GM12878 (cell line): ENCODE measurements at regions not wholly inside any gene's neighbourhood (a gene's known extent, or its start where the extent isn't known, plus 50 kb on each side); places are given as distances from the start of the nearest gene placed in this dataset.
"Not testable (repeated sequence)": the region's sequence is repeated elsewhere in the genome, so short reads cannot be mapped to it uniquely, and the experiment has no call there.

Experiments
- ATAC-seq: fragments of 200-7000 bp; cut with Tn5 transposase; 3 replicates; pipeline ENCODE4 v1.9.1; 2020; ENCODE audit warnings: mild to moderate bottlenecking, moderate library complexity
- BruUV-seq: library from RNA; stranded (reverse); fragments of 400-500 nt; replicated peaks from 2 replicates; lab custom pipeline; 2021; lab: Mats Ljungman, UMichigan
- CTCF ChIA-PET: fragments of 300-600 bp; sonication (Branson Sonifier 250); formaldehyde crosslinking; extraction: SDS; loops from one replicate; lab custom pipeline; 2021; ENCODE audit warnings: inconsistent platforms; lab: Yijun Ruan, JAX
- POLR2A ChIA-PET: fragments of 350-600 bp; formaldehyde crosslinking; extraction: SDS; loops from one replicate; lab custom pipeline; 2021; ENCODE audit warnings: inconsistent platforms; lab: Charles Lee
- RAD21 ChIA-PET: fragments of 300-600 bp; sonication (Branson Sonifier 250); formaldehyde crosslinking; loops from one replicate; lab custom pipeline; 2023; ENCODE audit warnings: antibody characterized with exemption; ENCODE audit not compliant: unreplicated experiment; lab: Charles Lee
- SMC1A ChIA-PET: fragments of 300-600 bp; sonication (Branson Sonifier 250); formaldehyde crosslinking; loops from one replicate; lab custom pipeline; 2023; ENCODE audit not compliant: unreplicated experiment, uncharacterized antibody; lab: Charles Lee
- DNase-seq: peaks from one replicate; pipeline ENCODE4 v3.0.0-alpha.2; 2011; ENCODE audit warnings: low read depth, low spot score
- FAIRE-seq: peaks from 3 replicates; lab custom pipeline; 2011; peaks lifted over from hg19 to GRCh38; lab: Jason Lieb, UNC
- H2AFZ ChIP-seq: 2 replicates; pipeline ENCODE4 v1.6.0; 2011; ENCODE audit warnings: low read depth, low read length, control low read depth; ENCODE audit not compliant: control insufficient read depth
- H3K27ac ChIP-seq: 2 replicates; pipeline ENCODE4 v1.5.1; 2011; ENCODE audit warnings: control low read depth; ENCODE audit not compliant: control insufficient read depth, insufficient read depth
- H3K27me3 ChIP-seq, 2 experiments: replicated peaks in 1 of 2; 2 replicates each; pipeline versions ENCODE4 v1.6.0 to v1.6.1; 2011; ENCODE audit warnings: low read length in 1 of 2; ENCODE audit not compliant: control insufficient read depth in 2 of 2, insufficient read depth in 2 of 2
- H3K36me3 ChIP-seq, 2 experiments: 2 replicates each; pipeline ENCODE4 v1.5.1; 2011; ENCODE audit warnings: low read length in 1 of 2; ENCODE audit not compliant: control insufficient read depth in 2 of 2, insufficient read depth in 2 of 2
- H3K4me1 ChIP-seq: 2 replicates; pipeline ENCODE4 v1.6.1; 2011; ENCODE audit warnings: mild to moderate bottlenecking, low read length, moderate library complexity, mixed read lengths; ENCODE audit not compliant: control insufficient read depth, insufficient read depth
- H3K4me2 ChIP-seq: 2 replicates; pipeline ENCODE4 v1.6.0; 2011; ENCODE audit warnings: control low read depth; ENCODE audit not compliant: control insufficient read depth, insufficient read depth
- H3K4me3 ChIP-seq: fragments of 200-600 bp; sonication (generic); 2 replicates; pipeline ENCODE4 v1.5.1; 2016
- H3K79me2 ChIP-seq: 2 replicates; pipeline ENCODE4 v1.6.0; 2011; ENCODE audit warnings: low read length; ENCODE audit not compliant: control insufficient read depth, insufficient read depth
- H3K9ac ChIP-seq: 2 replicates; pipeline ENCODE4 v1.8.0; 2011; ENCODE audit warnings: low read length, control low read depth, mixed read lengths; ENCODE audit not compliant: control insufficient read depth, insufficient read depth
- H3K9me3 ChIP-seq: replicated peaks from 3 replicates; pipeline ENCODE4 v1.5.1; 2011; ENCODE audit warnings: mild to moderate bottlenecking, low read length; ENCODE audit not compliant: control insufficient read depth, insufficient read depth
- H4K20me1 ChIP-seq: 2 replicates; pipeline ENCODE4 v1.6.0; 2011; ENCODE audit not compliant: control insufficient read depth, insufficient read depth
- CREM ChIP-seq: IDR thresholded peaks from 2 replicates; pipeline ENCODE4 v1.6.1; 2014; ENCODE audit warnings: antibody characterized with exemption, low read depth
- MYC ChIP-seq: IDR thresholded peaks from 2 replicates; pipeline ENCODE4 v1.6.1; 2011; ENCODE audit warnings: mild to moderate bottlenecking, low read length, moderate library complexity, inconsistent platforms; ENCODE audit not compliant: insufficient read depth, insufficient replicate concordance, insufficient read length, severe bottlenecking
- NKRF ChIP-seq: fragments of 450-650 bp; conservative IDR thresholded peaks from 2 replicates; pipeline ENCODE4 v1.6.1; 2017; ENCODE audit warnings: mild to moderate bottlenecking, moderate library complexity
- RCOR1 ChIP-seq: conservative IDR thresholded peaks from 2 replicates; pipeline ENCODE4 v1.6.1; 2012; ENCODE audit warnings: low read depth, low read length, improper control_type of control experiment
- SPI1 ChIP-seq: IDR thresholded peaks from 2 replicates; pipeline ENCODE4 v1.6.1; 2011; ENCODE audit warnings: low read depth, mild to moderate bottlenecking, low read length, moderate library complexity, borderline replicate concordance; ENCODE audit not compliant: insufficient read depth
- STAT3 ChIP-seq: IDR thresholded peaks from 2 replicates; pipeline ENCODE4 v1.6.1; 2011; ENCODE audit warnings: low read depth, low read length, improper control_type of control experiment
- ZBTB4 ChIP-seq: fragments of 450-650 bp; formaldehyde crosslinking; IDR thresholded peaks from 2 replicates; pipeline ENCODE4 v1.4.0; 2022; ENCODE audit warnings: mild to moderate bottlenecking, moderate library complexity
- ZNF217 ChIP-seq: fragments of 450-650 bp; IDR thresholded peaks from 2 replicates; pipeline ENCODE4 v1.6.1; 2017; ENCODE audit warnings: antibody characterized with exemption, mild to moderate bottlenecking
- WGBS: methylation state at CpG from one replicate; pipeline ENCODE4 v1.1.6; 2016; ENCODE audit warnings: low lambda C conversion rate; ENCODE audit not compliant: insufficient replicate concordance, insufficient coverage; ENCODE audit errors: missing lambda C conversion rate; 5-methylcytosine and 5-hydroxymethylcytosine counted together
- in situ Hi-C: fragments of 300-500 bp; cut with MboI; formaldehyde crosslinking; loops from 9 replicates; pipeline ENCODE4 v1.14.3; 2018; ENCODE audit warnings: mixed read lengths
- intact Hi-C: fragments of 100-400 bp; cut with micrococcal nuclease; formaldehyde crosslinking; loops from one replicate; pipeline ENCODE4 v1.14.2; 2022; ENCODE audit not compliant: unreplicated experiment

- no peak overlapping the region for H2AFZ ChIP-seq
- no TSS peak for BruUV-seq
Measured at GRCh38 chr6:9224539-9224938, 789.2 kb upstream of the SLC35B3 start.

GRCh38 chr6:9213717-9214116 lies 778.4 kb upstream of the SLC35B3 start:
- POLR2A ChIA-PET, DNase-seq, in situ Hi-C loops, H3K4me2 ChIP-seq, H3K27me3 ChIP-seq, H3K79me2 ChIP-seq, H4K20me1 ChIP-seq, H3K9me3 ChIP-seq, CTCF ChIA-PET, H3K27ac ChIP-seq, intact Hi-C loops, BruUV-seq, ATAC-seq, H3K4me1 ChIP-seq, RAD21 ChIA-PET, H3K36me3 ChIP-seq, FAIRE-seq, SMC1A ChIA-PET, H3K4me3 ChIP-seq, H3K9ac ChIP-seq, H2AFZ ChIP-seq: not testable (repeated sequence)
- 11% methylated on average over 8 of the region's 8 CpGs for WGBS

More at GRCh38 chr6:9224539-9224938, 789.2 kb upstream of the SLC35B3 start:
- FAIRE-seq (no peak), ATAC-seq (no peak), DNase-seq (no peak)
- in situ Hi-C loops (no loop called here), intact Hi-C loops (no loop called here)
- H3K79me2 ChIP-seq = no peaks in the 10 kb centered on the region
- H3K4me1 ChIP-seq = no peaks in the 10 kb centered on the region
- WGBS = 0% methylated on average over 1 of the region's 1 CpG
- SMC1A ChIA-PET = no interaction called here
- H3K36me3 ChIP-seq = no peaks in the 10 kb centered on the region
- no peak overlapping the region for H3K4me3 ChIP-seq
- H3K4me2 ChIP-seq = no peak overlapping the region
- H3K9me3 ChIP-seq = no peaks in the 10 kb centered on the region
- POLR2A ChIA-PET = no interaction called here
- CTCF ChIA-PET = no interaction called here
- no peak for TF ChIP-seq MYC
- no peak for TF ChIP-seq CREM
- TF ChIP-seq ZNF217 = no peak
- TF ChIP-seq ZBTB4 (CRISPR knock-in tag) = no peak
- no peak for TF ChIP-seq STAT3
- TF ChIP-seq SPI1 = no peak
- no peak for TF ChIP-seq NKRF
- TF ChIP-seq RCOR1 = no peak
- no peak overlapping the region for H3K9ac ChIP-seq
- H3K27ac ChIP-seq = no peak overlapping the region
- H3K27me3 ChIP-seq = no peaks in the 10 kb centered on the region
- RAD21 ChIA-PET = no interaction called here
- no peaks in the 10 kb centered on the region for H4K20me1 ChIP-seq
